CD4-positive, alpha-beta T cell (primary cell): ENCODE measurements at regions not wholly inside any gene's neighbourhood (a gene's known extent, or its start where the extent isn't known, plus 50 kb on each side); places are given as distances from the start of the nearest gene placed in this dataset.

Experiments used
- ATAC-seq: fragments of 200-7000 bp; cut with Tn5 transposase; one replicate; pipeline ENCODE4 v1.10.0; 2022; ENCODE audit warnings: mild to moderate bottlenecking; ENCODE audit not compliant: poor library complexity
- CTCF ChIA-PET: fragments of 350-600 bp; sonication (Branson Sonifier 250); formaldehyde crosslinking; loops from one replicate; lab custom pipeline; 2021; ENCODE audit warnings: antibody characterized with exemption, inconsistent platforms; lab: Charles Lee
- POLR2A ChIA-PET: fragments of 350-600 bp; sonication (Branson Sonifier 250); formaldehyde crosslinking; loops from one replicate; lab custom pipeline; 2021; ENCODE audit warnings: antibody characterized with exemption, inconsistent platforms; lab: Charles Lee
- DNase-seq, 14 experiments: peaks; one replicate each; pipeline ENCODE4 v3.0.0-alpha.2; 2013 to 2020; ENCODE audit warnings: mixed read lengths in 2 of 14
- H3K27ac ChIP-seq, 2 donors: one replicate each; pipeline versions ENCODE4 v1.5.1 to v1.7.0; 2013; ENCODE audit warnings: low read length in 2 of 2, low read depth in 1 of 2, mild to moderate bottlenecking in 1 of 2
- H3K27me3 ChIP-seq, 2 experiments: 1 replicate in 1 of 2; 2 replicates in 1 of 2; pipeline versions ENCODE4 v1.6.1 to v1.7.0; 2013; ENCODE audit warnings: low read length in 2 of 2, control low read depth in 1 of 2, mild to moderate bottlenecking in 1 of 2, moderate library complexity in 1 of 2; ENCODE audit not compliant: insufficient read depth in 2 of 2, control insufficient read depth in 1 of 2
- H3K36me3 ChIP-seq: one replicate; pipeline ENCODE4 v1.6.1; 2013; ENCODE audit warnings: low read length, control low read depth; ENCODE audit not compliant: insufficient read depth
- H3K4me1 ChIP-seq: one replicate; pipeline ENCODE4 v1.6.1; 2013; ENCODE audit warnings: low read length, control low read depth; ENCODE audit not compliant: insufficient read depth
- H3K4me3 ChIP-seq: one replicate; pipeline ENCODE4 v1.5.1; 2013; ENCODE audit warnings: mild to moderate bottlenecking, low read length, moderate library complexity
- H3K9me3 ChIP-seq, 2 experiments: 1 replicate in 1 of 2; 2 replicates in 1 of 2; pipeline versions ENCODE4 v1.6.1 to v1.7.0; 2013; ENCODE audit warnings: low read length in 2 of 2, mild to moderate bottlenecking in 2 of 2, control low read depth in 1 of 2, moderate library complexity in 1 of 2; ENCODE audit not compliant: control insufficient read depth in 1 of 2, insufficient read depth in 1 of 2
- H3K27ac Mint-ChIP-seq: one replicate; pipeline ENCODE4 v1.8.0; 2020; ENCODE audit warnings: mixed read lengths
- H3K27me3 Mint-ChIP-seq: one replicate; pipeline ENCODE4 v1.8.0; 2021; ENCODE audit warnings: mixed read lengths
- H3K36me3 Mint-ChIP-seq: one replicate; pipeline ENCODE4 v1.8.0; 2021; ENCODE audit warnings: low read depth, mixed read lengths
- H3K4me1 Mint-ChIP-seq: one replicate; pipeline ENCODE4 v1.8.0; 2021; ENCODE audit warnings: low read depth, mixed read lengths
- H3K4me3 Mint-ChIP-seq: one replicate; pipeline ENCODE4 v1.8.0; 2020; ENCODE audit warnings: mild to moderate bottlenecking, mixed read lengths
- H3K9me3 Mint-ChIP-seq: one replicate; pipeline ENCODE4 v1.8.0; 2020; ENCODE audit warnings: mixed read lengths
- intact Hi-C, 2 experiments: fragments of 100-400 bp; cut with DNase I in 1 of 2; cut with micrococcal nuclease in 1 of 2; formaldehyde crosslinking; loops; one replicate each; pipeline versions ENCODE4 v1.15.1 to v1.9.0; 2023 to 2025; cut with DNase I, micrococcal nuclease
- TF ChIP-seq, protein P1 (sequence below): fragments of 200-600 bp; IDR thresholded peaks from one replicate; pipeline ENCODE4 v1.8.0; 2022; ENCODE audit warnings: antibody characterized with exemption, mild to moderate bottlenecking

- no peaks in the 10 kb centered on the region for H3K4me1 Mint-ChIP-seq
- H3K27me3 Mint-ChIP-seq: peaks cover 21% of the 10 kb centered on the region
- intact Hi-C loops: no loop called here
- no peak overlapping the region for H3K4me3 ChIP-seq
- no peak for ATAC-seq
- peaks cover 0 to 7% of the 10 kb centered on the region in 2 experiments for H3K27me3 ChIP-seq
- DNase-seq: peak in 1 of 14 experiments; percentile 1
- TF ChIP-seq, protein P1, sequence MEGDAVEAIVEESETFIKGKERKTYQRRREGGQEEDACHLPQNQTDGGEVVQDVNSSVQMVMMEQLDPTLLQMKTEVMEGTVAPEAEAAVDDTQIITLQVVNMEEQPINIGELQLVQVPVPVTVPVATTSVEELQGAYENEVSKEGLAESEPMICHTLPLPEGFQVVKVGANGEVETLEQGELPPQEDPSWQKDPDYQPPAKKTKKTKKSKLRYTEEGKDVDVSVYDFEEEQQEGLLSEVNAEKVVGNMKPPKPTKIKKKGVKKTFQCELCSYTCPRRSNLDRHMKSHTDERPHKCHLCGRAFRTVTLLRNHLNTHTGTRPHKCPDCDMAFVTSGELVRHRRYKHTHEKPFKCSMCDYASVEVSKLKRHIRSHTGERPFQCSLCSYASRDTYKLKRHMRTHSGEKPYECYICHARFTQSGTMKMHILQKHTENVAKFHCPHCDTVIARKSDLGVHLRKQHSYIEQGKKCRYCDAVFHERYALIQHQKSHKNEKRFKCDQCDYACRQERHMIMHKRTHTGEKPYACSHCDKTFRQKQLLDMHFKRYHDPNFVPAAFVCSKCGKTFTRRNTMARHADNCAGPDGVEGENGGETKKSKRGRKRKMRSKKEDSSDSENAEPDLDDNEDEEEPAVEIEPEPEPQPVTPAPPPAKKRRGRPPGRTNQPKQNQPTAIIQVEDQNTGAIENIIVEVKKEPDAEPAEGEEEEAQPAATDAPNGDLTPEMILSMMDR: no peak
- no peaks in the 10 kb centered on the region for H3K4me1 ChIP-seq
- H3K27ac Mint-ChIP-seq: no peak overlapping the region
- no peaks in the 10 kb centered on the region for H3K36me3 ChIP-seq
- no peaks in the 10 kb centered on the region for H3K9me3 ChIP-seq
- no peak overlapping the region for H3K4me3 Mint-ChIP-seq
- H3K36me3 Mint-ChIP-seq: no peaks in the 10 kb centered on the region
- ChIA-PET POLR2A (no interaction called here), CTCF (no interaction called here)
- no peak overlapping the region for H3K27ac ChIP-seq
- no peaks in the 10 kb centered on the region for H3K9me3 Mint-ChIP-seq
Measured at GRCh38 chr1:14543191-14543840, 55.2 kb upstream of the KAZN start.

DNA sequence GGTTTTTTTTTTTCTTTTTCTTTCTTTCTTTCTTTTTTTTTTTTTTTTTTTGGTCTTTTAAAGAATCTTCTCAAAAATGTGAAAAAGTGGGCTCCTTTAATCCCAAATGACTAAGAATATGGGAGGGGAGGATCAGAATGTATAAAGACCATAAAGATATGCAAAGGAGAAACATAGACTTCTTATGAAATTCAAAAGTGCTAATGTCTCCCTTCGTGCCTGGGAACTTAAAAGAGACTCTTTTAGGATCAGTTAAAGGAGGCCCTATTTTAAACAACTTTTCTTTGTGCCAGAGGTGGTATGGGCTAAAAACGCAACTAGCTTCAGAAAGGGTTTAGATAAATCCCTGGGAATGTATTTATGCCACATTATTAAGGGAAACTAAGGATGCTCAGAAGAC is 54.2 kb upstream of the KAZN start:
- TF ChIP-seq, protein P1: no peak
- H3K27ac Mint-ChIP-seq: no peak overlapping the region
- H3K9me3 Mint-ChIP-seq: no peaks in the 10 kb centered on the region
- ATAC-seq: no peak
- intact Hi-C loops: no loop called here
- H3K27me3 Mint-ChIP-seq: peaks cover 21% of the 10 kb centered on the region
- Histone ChIP-seq H3K9me3 (no peaks in the 10 kb centered on the region), H3K4me3 (no peak overlapping the region), H3K27ac (no peak overlapping the region), H3K27me3 (peaks cover 0 to 7% of the 10 kb centered on the region in 2 experiments), H3K36me3 (no peaks in the 10 kb centered on the region), H3K4me1 (no peaks in the 10 kb centered on the region)
- ChIA-PET POLR2A (no interaction called here), CTCF (no interaction called here)
- DNase-seq: no peak
- H3K4me1 Mint-ChIP-seq: no peaks in the 10 kb centered on the region
- no peak overlapping the region for H3K4me3 Mint-ChIP-seq
- no peaks in the 10 kb centered on the region for H3K36me3 Mint-ChIP-seq

- Histone ChIP-seq H3K9me3 (no peaks in the 10 kb centered on the region), H3K27me3 (peaks cover 0 to 2% of the 10 kb centered on the region in 2 experiments), H3K36me3 (no peaks in the 10 kb centered on the region), H3K4me3 (no peak overlapping the region), H3K4me1 (no peaks in the 10 kb centered on the region), H3K27ac (no peak overlapping the region)
- ChIA-PET POLR2A (no interaction called here), CTCF (no interaction called here)
- no peak overlapping the region for H3K27ac Mint-ChIP-seq
- H3K9me3 Mint-ChIP-seq: no peaks in the 10 kb centered on the region
- DNase-seq (no peak), ATAC-seq (no peak)
- no peak overlapping the region for H3K4me3 Mint-ChIP-seq
- no peaks in the 10 kb centered on the region for H3K4me1 Mint-ChIP-seq
- intact Hi-C loops: no loop called here
- TF ChIP-seq, protein P1: no peak
- no peaks in the 10 kb centered on the region for H3K36me3 Mint-ChIP-seq
- H3K27me3 Mint-ChIP-seq: peaks cover 27% of the 10 kb centered on the region
Measured at GRCh38 chr1:14545422-14546025, 53.0 kb upstream of the KAZN start.
